GM04504 (cell line): ENCODE measurements at regions not wholly inside any gene's neighbourhood (a gene's known extent, or its start where the extent isn't known, plus 50 kb on each side); places are given as distances from the start of the nearest gene placed in this dataset.
"Not testable (repeated sequence)": the region's sequence is repeated elsewhere in the genome, so short reads cannot be mapped to it uniquely, and the experiment has no call there.

Source experiments
- DNase-seq: peaks from one replicate; pipeline ENCODE4 v3.0.0-alpha.2; 2012; ENCODE audit warnings: low read depth

DNA sequence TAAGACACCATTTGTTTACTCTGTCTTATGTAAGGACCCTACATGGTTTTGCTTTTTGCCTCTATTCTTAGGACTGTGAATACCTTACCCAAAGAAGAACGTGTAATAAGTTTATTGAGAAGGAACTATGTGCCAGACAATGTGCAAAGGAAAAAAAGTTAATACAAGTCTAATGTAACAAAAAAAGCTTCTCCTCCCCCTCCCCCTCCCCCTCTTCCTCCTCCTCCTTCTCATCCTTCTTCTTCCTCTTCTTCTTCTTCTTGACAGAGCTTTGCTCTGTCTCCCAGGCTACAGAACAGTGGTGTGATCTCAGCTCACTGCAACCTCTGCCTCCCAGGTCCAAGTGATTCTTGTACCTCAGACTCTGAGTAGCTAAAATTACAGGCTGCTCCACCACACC, 50.9 kb upstream of the MITF start:
- no peak for DNase-seq

DNA sequence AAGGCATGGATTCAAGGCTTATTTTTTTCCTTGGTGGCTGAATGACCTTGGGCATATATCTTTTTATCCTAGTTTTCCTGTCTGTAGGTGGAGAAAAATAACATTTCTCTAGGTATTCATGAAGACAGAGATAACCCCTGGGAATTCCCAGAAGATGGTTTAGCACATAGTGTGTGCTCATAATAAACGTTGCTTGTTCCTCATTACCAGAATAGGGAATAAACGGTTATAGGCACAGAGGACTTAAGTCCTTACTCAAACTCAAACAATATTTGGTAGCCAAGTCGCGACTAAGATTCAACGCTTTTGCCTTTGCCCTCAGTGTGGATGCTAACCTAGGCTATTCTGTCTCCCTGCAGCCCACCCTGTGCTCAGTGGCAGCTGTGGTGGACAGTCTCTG, 51.6 kb upstream of the MITF start:
- DNase-seq: no peak

DNA sequence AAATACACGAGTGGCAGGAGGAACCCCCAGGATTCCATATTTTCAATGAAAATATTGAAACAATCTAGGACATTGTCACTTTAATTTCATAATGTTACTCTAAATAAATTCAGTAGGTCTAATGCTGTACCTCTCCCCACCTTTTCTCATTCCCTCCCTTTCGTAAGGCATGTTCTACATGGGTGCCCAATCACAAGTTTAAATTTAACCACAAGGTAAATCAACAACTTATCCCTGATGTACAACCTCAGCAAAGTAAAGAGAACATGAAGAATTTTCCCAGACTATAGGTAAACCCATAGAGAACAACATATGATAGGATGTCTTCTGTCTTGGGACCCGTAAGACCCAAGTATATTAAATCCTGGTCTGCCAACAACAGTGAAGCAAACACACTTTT, 53.2 kb upstream of the MITF start:
- no peak for DNase-seq

DNA sequence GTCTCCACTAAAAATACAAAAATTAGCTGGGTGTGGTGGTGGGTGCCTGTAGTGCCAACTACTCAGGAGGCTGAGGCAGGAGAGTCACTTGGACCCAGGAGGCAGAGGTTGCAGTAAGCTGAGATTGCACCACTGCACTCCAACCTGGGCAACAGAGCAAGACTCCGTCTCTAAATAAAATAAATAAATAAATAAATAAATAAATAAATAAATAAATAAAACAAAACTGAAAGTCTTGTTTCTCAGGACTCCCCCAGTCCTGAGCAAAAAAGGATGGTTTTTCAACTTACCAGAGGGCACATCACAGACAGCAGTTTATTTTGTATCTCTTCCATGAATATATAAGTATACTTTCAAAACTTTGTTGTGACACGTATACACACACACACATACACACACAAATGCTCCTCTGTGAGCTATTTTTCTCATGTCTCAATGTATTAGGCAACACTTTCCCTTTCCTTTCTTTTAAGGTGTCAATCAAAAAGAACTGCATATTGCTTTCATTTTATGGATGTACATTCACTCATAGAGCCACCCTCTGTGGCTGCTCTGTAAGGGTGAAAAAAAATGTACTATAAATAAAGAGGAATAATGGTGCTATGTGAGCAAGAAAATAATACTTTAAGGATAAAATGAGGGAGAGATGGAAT, 54.8 kb upstream of the MITF start:
- no peak for DNase-seq

DNA sequence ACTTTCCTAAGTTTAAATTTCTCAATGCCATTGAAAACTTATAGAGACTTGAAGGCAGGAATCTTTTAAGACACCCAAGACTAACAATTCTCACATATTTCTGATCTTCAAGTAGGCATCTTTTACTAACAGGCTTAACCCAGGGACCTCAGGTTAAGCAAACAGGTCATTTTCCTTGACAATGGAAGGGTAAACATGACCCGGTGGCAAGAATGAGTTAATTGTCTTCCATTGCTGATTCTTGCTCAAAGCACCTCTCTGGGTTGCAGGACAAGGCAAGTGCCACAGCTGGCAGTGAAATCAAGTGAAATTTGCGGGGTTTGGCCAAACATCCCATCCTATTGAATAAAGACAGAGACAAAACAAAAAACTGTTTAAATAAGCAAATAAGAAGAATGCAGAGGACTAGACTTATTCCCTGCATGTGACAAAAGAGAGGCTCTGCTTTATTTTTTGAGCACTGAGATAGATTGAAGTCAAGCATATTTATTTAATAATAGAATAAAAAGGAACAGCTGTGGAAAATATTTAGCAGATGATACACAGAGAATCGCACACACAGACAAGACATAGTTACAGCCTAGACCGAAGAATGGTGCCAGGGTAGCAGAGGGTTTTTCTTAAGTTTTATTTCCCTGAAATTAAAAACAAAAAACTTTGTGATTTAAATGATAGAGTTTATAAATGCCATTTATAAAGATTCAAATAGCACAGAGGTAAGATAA, 56.0 kb upstream of the MITF start:
- DNase-seq: no peak

DNA sequence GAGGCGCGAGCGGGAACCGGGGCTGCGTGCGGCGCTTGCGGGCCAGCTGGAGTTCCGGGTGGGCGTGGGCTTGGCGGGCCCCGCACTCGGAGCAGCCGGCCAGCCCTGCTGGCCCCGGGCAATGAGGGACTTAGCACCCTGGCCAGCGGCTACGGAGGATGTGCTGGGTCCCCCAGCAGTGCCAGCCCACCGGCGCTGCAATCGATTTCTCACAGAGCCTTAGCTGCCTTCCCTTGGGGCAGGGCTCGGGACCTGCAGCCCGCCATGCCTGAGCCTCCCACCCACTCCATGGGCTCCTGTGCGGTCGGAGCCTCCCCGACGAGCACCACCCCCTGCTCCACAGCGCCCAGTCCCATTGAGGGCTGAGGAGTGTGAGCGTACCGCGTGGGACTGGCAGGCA, 61.8 kb upstream of the MITF start:
- not testable (repeated sequence) for DNase-seq

DNA sequence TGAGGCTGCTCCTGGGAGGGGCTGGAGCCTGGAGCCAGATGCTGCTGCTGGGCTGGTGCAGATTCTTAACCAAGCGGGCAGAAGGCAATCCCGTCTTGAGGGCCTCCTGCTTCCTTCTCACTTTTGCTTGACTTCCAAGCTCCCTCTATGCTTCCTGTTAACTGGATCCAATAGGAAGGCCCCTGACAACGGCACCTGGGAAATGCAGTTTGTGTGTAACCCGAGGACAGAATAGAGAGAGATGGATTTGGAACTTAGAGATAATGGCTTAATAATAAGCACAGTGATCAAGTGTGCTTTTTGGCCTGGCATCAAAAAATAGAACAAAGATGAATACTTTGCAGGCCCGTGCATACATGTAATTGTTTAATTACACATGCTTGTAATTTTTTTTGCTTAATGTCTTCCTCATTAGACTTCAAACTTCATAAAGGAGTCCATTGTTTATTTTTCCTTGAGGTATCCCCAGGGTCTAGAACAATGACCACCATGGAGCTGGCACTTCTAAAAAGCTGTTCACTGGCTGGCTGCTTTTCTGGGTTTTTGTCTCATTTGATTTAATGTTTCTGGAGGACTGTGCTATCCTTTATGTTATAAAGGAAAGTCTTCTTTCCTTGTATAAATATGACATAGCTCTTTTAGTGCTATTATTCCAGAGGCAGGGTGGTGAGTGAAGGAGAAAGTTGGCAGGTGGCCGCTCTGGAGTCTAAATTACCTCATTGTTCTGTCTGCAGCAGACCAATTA, 63.3 kb upstream of the MITF start:
- DNase-seq: no peak

DNA sequence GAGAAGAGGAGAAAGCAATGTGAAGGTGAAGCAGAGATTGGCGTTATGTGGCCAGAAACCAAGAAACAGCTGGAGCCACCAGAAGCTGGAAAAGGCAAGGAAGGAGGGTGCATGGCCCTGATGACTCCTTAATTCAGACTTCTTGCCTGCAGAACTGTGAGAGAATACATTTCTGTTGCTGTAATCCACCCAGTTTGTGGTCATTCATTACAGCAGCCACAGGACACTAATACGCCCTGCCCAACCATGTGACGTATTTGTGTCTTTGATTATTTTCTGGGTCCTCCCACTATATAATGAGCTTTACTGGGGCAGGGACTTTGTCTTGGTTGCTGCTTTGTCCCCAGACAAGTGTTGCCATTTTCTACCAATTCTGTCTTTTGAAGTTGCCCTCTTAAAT, 64.5 kb upstream of the MITF start:
- no peak for DNase-seq

DNA sequence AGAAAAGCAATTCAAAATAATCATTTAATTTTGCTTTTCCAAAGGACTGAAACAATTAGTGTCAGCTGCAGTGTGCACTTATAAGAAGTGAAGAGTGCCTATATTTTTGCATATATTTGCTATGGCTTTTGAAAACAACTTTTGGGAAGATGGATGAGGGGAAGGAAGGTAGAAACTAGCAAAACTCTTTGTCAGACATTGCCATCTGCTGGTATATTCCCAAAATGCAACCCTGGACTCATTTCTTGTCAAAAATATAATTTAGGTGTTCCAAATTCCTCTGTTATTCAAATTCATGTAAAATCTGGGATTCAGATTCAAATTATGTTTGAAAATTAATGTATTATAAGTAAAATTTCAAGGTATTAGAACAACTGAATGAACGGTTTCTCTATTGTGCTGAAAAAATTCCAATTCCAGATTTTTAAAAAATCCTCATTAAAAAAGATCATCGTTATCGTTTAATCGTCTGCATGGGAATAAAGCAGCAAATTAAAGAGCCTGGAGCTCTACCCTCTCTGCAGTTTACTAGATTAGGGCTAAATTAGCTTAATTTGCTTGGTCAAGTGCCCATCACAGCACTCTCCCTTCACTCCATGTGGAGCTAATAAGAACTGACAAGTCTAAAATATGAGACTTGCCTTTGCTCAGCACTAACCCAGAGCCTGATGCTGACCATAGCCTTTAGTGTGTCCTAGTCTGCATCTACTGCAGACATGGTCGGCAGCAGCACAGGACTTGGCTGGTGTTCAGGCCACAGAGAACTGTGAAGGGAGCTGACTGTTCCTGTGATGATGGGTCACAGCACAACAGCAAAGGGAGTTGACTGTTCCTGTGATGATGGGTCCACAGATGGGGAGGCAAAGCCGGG, 67.9 kb upstream of the MITF start:
- peak; percentile 14 for DNase-seq

DNA sequence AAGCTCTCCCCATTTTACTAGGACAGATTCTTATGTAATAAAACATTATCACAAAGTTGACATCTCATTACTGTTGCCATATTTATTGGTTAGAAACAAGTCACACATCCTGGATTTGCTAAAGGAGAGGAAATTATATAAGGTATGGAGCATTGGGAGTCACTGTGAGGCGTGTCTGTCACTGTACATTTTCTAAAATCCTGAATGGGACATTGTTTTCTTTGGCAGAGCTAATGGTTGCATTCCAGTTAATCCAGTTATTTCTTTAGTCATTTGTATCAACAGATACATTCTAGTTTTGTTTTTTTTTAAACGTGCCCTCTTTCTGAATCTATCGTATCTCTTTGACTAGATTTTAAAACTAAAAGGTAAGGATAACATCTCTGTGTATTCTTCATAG, 70.2 kb upstream of the MITF start:
- DNase-seq: no peak

DNA sequence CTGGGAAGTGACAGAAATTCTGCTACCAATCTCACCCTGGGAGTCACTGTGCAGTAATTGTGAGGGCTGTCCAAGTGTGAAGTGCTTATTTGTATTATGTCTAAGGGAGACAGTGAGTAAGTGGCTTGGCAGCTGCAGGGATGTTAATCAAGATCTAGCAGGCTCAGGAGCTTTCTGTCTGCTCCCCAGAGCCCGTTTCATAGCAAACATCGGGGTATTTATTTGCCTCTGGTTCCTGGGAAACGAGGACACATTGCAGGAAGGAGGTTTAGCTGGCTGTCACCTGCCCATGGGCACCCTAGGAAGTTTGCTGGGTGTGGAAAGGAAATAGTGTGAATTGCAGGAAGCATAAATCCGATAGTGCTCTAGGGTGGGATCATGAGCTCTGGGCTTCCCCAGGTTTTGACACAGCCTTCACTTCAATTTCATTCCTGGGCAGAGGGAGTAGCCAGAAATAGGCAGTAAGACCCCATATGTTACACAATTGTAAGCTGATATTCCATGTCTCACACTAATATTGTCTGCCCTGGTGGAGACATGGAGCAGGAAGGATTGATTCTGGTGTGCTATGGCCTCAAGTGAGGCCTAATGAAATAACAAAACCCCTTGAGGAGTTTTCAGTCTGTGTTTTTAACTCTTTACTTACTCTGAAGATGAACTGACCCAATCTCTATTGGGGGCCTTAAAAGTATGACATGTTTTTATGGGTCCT, 74.1 kb upstream of the MITF start:
- DNase-seq: no peak

DNA sequence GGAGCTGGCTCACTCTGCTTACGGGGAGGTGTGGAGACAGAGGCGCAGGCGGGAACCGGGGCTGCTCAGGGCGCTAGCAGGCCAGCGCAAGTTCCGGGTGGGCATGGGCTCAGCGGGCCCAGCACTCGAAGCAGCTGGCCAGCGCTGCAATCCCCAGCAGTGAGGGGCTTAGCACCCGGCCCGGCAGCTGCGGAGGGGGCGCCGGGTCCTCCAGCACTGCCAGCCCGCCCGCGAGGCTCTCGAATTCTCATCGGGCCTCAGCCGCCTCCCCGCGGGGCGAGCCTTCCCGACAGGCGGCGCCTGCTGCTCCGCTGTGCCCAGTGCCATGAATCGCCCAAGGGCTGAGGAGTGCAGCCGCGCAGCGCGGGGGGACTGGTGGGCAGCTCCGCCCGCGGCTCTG, 78.6 kb upstream of the MITF start:
- DNase-seq: no peak

DNA sequence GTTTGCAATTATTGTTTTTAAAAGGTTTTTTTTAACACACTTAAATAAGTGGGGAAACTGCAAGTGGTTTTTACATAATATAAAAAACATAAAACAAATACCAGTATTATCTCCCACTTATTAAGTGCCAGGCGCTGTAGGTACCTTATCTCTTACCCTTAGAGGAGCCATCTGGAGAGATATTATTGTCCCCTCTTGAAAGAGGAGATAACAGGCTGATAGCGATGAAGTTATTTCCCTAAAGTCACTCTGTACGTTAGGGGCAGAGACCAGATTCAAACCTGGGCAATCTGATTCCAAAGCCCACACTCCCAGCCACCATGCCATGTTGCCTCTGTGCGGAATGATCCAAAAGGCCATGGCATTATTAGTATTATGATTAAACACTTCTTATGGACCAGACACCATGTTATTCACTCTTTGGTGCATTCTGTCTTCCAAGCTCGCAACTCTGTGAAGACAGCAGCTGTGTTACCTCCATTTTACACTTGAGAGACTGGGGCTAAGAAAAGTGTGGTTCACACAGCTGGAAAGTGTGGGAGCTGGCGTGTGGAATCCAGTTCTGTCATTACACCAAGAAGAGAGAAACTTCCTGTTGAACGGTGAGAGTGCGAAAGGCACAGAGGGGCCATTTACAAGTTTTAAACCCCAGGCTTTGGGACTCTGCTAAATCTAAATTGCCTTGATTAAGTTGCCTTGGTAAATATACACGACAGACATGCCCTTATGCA, 79.9 kb upstream of the MITF start:
- DNase-seq: no peak

DNA sequence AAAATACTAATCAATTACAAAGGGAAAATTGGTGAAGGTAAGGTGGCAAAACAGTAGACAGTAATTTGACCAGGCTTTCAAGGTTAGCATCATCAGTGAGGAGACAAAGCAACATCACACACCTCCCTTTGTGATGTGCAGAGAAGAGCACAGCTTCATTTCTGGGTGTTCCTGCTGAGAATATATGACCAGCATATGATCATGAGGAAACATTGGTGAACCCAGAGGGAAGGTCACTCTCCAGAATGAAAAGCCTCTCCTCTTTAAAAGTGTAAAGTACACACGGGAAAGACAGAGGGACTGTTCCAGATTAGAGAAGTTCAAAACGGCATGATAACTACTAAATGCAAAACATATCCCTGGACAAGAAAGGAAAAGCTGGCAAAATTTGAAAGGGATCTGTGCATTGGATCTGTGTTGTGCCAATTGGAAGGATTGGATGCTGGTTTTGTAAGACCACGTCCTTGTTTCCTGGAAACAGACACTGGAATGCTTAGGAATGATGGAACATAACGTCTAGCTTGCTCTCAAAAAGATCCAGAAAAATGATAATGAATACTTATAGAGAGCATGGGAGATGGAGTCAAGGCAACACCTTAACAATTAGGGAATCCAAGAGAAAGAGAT, 80.6 kb upstream of the MITF start:
- no peak for DNase-seq

DNA sequence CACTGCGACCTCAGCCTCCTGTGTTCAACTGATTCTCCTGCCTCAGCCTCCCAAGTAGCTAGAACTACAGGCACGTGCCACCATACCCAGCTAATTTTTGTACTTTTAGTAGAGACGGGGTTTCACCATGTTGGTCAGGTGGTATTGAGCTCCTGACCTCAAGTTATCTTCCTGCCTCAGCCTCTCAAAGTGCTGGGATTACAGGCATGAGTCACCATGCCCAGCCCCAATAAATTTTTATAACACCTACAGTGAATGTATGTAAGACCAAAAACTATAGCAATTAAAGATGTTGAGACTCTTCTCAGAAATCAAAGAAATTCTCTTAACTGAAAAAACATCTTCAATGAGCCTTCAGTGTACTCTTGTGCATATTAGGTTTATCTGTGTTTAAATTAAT, 82.2 kb upstream of the MITF start:
- not testable (repeated sequence) for DNase-seq

DNA sequence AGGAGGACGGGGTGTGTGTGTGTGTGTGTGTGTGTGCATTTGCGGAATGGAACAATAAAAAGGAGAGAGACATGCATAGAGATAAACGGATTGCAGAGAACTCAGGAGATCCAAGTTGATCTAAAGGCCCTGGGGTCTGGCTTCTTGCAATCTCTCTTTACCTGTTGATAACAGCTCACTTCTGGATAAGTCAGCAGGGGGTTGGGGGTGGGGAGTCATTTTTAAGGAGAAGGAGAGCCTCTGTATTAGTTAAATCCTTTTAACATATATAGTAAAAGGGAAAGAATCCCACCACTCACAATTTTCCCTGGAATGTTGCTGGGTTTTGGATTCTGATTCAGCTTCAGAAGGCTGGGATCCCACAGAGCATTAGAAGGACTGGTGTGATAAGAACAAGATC, 87.5 kb upstream of the MITF start:
- DNase-seq: no peak

DNA sequence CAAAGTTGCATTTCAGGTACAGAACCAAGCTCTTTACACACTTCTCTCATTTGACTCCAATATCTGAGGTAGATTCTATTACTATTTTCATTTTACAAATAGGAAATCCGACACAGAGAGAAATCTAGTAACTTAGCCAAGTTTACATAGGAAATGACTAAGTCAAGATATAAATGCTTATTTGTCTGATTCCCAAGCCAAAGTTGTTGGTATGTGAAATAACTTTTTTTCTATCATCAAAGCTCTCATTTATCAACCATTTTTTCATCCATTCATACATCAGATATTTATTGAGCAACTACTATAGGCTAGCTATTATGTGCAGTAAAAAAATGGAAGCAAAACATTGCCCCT, 89.2 kb upstream of the MITF start:
- no peak for DNase-seq

DNA sequence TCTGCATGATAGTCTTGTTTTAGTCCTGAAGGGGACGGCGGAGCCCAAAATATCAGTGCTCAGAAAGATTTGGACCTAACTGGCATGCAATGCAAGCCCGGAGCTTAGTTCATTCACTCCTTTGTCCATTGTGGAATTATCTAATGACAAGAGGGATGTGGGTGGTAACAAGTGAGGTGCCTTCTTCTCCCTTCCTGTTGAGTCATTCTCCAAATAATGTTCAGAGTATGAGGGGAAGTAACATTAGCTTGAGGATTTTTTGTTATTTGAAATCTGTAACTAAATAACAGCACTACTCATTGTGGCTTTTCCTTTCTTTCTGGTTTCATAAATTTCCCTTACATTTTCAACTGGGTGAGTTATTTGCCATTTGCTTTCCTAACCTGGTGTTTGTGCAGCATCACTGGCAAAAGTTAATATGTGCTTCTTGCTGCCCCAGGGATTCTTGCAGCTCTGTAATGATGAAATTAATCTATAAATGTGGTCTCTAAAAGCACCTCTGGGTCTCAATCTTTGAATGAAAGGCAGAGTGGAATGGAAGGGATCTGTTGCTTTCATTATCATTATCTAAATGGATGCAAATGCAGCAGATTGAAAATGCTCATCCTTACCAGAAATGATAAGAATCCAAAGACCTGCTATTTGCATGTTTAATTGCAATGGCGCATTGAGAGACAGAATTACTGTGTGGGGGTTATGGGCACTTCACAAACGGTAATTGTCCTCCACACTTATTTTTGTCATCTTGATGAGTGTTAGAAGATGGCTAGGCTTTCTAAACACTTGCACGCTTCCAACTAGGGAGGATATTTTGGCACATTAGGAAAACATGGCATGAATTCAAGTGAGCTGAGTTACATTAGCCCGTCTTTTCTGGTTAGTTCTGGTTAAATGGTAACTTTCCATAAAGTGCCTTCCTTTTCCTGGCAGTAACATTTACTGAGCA, 89.9 kb upstream of the MITF start:
- DNase-seq: no peak

DNA sequence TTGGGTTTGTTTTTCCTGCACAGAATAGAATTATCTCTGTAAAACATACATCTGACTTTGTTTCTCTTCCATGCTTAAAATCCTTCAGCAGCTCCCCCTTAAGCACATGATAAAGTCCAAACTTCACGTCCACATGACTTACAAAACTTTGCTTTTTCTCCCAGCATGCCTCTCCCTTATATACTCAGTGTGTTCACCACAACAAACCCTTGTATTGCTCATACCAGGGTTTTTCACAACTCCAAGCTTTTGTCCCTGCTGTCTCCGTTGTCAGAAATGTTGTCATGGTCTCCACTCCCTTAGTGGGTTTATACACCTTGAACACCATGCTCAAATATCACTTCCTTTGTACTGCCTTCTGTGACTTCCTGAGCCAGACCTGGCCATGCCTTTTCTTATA, 91.1 kb upstream of the MITF start:
- DNase-seq: no peak
